ENCODE measurements at regions not wholly inside any gene's neighbourhood (a gene's known extent, or its start where the extent isn't known, plus 50 kb on each side); places are given as distances from the start of the nearest gene placed in this dataset.

GRCh38 chr7:55272328-55272727 is 92.8 kb upstream of the LANCL2 start:
- no peak for ATAC-seq
- TF ChIP-seq ZNF565 (CRISPR knock-in tag; conservative IDR thresholded peaks at IDR 0.05; ENCODE audit: low read depth) (no peak), RARB (CRISPR knock-in tag; IDR thresholded peaks at IDR 0.05) (no peak), OSR1 (CRISPR knock-in tag; IDR thresholded peaks at IDR 0.05) (no peak), CSRNP3 (CRISPR knock-in tag; IDR thresholded peaks at IDR 0.05) (no peak), TCF4 (CRISPR knock-in tag; IDR thresholded peaks at IDR 0.05; ENCODE audit: borderline replicate concordance) (no peak), ARNTL (CRISPR knock-in tag; IDR thresholded peaks at IDR 0.05; ENCODE audit: borderline replicate concordance, low read depth) (no peak), PPARA (CRISPR knock-in tag; IDR thresholded peaks at IDR 0.05; ENCODE audit: borderline replicate concordance) (no peak), ZFP3 (CRISPR knock-in tag; IDR thresholded peaks at IDR 0.05) (no peak), ZNF8 (CRISPR knock-in tag; IDR thresholded peaks at IDR 0.05) (no peak), ESRRG (CRISPR knock-in tag; IDR thresholded peaks at IDR 0.05) (no peak), SNAI2 (CRISPR knock-in tag; IDR thresholded peaks at IDR 0.05) (no peak), ZFP30 (CRISPR knock-in tag; IDR thresholded peaks at IDR 0.05) (no peak)
- TF ChIP-seq, protein P1, sequence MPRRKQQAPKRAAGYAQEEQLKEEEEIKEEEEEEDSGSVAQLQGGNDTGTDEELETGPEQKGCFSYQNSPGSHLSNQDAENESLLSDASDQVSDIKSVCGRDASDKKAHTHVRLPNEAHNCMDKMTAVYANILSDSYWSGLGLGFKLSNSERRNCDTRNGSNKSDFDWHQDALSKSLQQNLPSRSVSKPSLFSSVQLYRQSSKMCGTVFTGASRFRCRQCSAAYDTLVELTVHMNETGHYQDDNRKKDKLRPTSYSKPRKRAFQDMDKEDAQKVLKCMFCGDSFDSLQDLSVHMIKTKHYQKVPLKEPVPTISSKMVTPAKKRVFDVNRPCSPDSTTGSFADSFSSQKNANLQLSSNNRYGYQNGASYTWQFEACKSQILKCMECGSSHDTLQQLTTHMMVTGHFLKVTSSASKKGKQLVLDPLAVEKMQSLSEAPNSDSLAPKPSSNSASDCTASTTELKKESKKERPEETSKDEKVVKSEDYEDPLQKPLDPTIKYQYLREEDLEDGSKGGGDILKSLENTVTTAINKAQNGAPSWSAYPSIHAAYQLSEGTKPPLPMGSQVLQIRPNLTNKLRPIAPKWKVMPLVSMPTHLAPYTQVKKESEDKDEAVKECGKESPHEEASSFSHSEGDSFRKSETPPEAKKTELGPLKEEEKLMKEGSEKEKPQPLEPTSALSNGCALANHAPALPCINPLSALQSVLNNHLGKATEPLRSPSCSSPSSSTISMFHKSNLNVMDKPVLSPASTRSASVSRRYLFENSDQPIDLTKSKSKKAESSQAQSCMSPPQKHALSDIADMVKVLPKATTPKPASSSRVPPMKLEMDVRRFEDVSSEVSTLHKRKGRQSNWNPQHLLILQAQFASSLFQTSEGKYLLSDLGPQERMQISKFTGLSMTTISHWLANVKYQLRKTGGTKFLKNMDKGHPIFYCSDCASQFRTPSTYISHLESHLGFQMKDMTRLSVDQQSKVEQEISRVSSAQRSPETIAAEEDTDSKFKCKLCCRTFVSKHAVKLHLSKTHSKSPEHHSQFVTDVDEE (CRISPR knock-in tag; IDR thresholded peaks at IDR 0.05): no peak
- TF ChIP-seq, protein P2, sequence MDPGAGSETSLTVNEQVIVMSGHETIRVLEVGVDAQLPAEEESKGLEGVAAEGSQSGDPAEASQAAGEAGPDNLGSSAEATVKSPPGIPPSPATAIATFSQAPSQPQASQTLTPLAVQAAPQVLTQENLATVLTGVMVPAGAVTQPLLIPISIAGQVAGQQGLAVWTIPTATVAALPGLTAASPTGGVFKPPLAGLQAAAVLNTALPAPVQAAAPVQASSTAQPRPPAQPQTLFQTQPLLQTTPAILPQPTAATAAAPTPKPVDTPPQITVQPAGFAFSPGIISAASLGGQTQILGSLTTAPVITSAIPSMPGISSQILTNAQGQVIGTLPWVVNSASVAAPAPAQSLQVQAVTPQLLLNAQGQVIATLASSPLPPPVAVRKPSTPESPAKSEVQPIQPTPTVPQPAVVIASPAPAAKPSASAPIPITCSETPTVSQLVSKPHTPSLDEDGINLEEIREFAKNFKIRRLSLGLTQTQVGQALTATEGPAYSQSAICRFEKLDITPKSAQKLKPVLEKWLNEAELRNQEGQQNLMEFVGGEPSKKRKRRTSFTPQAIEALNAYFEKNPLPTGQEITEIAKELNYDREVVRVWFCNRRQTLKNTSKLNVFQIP (CRISPR knock-in tag; IDR thresholded peaks at IDR 0.05; ENCODE audit: borderline replicate concordance, low read depth): no peak

DNA sequence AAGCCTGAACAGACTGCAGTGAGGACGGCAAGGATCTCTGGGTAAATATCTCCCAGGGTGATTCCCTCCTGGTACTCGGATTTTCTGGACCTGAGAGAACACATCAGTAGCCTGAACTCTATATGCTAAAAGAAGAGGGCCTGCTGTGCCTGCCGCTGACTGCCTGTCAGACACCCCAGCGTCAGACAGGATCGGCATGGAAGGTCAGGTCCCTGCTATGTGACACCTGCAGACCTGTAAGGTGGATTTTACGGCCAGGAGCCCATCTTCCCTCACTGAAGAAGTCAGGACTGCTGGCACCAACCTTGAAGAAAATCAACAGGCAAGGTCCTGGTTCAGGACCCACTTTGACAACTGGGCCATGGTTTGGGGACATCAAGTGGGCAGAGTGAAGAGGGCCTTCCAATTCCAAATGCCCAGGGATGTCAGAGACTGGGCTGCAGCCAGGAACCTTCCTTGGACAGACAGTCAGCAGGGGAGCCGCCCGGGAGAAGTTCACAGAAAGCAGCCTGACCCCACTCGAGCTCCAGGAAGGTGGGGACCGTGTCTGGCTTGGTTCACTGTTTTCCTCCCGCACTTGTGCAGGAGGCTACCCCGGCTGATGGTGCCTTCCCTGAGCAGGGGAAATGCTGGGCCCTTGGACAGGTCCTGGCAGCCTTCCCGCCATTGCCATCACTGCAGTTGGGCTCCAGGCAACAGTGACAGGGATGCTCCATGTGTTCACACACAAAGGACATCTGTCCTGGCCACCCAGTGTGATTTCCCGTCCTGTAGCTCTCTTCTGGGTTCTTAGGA is 91.8 kb upstream of the LANCL2 start:
- no peak for ATAC-seq
- no peak for TF ChIP-seq ZFP3 (CRISPR knock-in tag; IDR thresholded peaks at IDR 0.05)
- TF ChIP-seq ISL1 (CRISPR knock-in tag; IDR thresholded peaks at IDR 0.05): no peak
- TF ChIP-seq PPARA (CRISPR knock-in tag; IDR thresholded peaks at IDR 0.05; ENCODE audit: borderline replicate concordance): no peak
- no peak for TF ChIP-seq SNAI2 (CRISPR knock-in tag; IDR thresholded peaks at IDR 0.05)
- no peak for TF ChIP-seq ZC3H10 (CRISPR knock-in tag; IDR thresholded peaks at IDR 0.05)
- TF ChIP-seq OSR1 (CRISPR knock-in tag; IDR thresholded peaks at IDR 0.05): no peak
- TF ChIP-seq ARNTL (CRISPR knock-in tag; IDR thresholded peaks at IDR 0.05; ENCODE audit: borderline replicate concordance, low read depth): no peak
- no peak for TF ChIP-seq CSRNP3 (CRISPR knock-in tag; IDR thresholded peaks at IDR 0.05)
- TF ChIP-seq, protein P3, sequence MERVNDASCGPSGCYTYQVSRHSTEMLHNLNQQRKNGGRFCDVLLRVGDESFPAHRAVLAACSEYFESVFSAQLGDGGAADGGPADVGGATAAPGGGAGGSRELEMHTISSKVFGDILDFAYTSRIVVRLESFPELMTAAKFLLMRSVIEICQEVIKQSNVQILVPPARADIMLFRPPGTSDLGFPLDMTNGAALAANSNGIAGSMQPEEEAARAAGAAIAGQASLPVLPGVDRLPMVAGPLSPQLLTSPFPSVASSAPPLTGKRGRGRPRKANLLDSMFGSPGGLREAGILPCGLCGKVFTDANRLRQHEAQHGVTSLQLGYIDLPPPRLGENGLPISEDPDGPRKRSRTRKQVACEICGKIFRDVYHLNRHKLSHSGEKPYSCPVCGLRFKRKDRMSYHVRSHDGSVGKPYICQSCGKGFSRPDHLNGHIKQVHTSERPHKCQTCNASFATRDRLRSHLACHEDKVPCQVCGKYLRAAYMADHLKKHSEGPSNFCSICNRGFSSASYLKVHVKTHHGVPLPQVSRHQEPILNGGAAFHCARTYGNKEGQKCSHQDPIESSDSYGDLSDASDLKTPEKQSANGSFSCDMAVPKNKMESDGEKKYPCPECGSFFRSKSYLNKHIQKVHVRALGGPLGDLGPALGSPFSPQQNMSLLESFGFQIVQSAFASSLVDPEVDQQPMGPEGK (CRISPR knock-in tag; IDR thresholded peaks at IDR 0.05; ENCODE audit: borderline replicate concordance): no peak

GRCh38 chr7:55274156-55274555 is 91.0 kb upstream of the LANCL2 start:
- TF ChIP-seq, protein P3 (CRISPR knock-in tag; IDR thresholded peaks at IDR 0.05; ENCODE audit: borderline replicate concordance): no peak
- no peak for TF ChIP-seq OSR1 (CRISPR knock-in tag; IDR thresholded peaks at IDR 0.05)
- no peak for TF ChIP-seq SNAI2 (CRISPR knock-in tag; IDR thresholded peaks at IDR 0.05)
- no peak for TF ChIP-seq ZNF8 (CRISPR knock-in tag; IDR thresholded peaks at IDR 0.05)
- TF ChIP-seq ESRRG (CRISPR knock-in tag; IDR thresholded peaks at IDR 0.05): no peak
- TF ChIP-seq ZNF565 (CRISPR knock-in tag; conservative IDR thresholded peaks at IDR 0.05; ENCODE audit: low read depth): no peak
- TF ChIP-seq GLIS3 (CRISPR knock-in tag; IDR thresholded peaks at IDR 0.05): no peak
- no peak for TF ChIP-seq ISL1 (CRISPR knock-in tag; IDR thresholded peaks at IDR 0.05)

More at GRCh38 chr7:55274156-55274555, 91.0 kb upstream of the LANCL2 start:
- no peak for ATAC-seq
